ENCODE measurements at regions not wholly inside any gene's neighbourhood (a gene's known extent, or its start where the extent isn't known, plus 50 kb on each side); places are given as distances from the start of the nearest gene placed in this dataset.

GRCh38 chr2:128791985-128792320 lies 473.3 kb upstream of the HS6ST1 start:
- DNase-seq (ENCODE audit: low spot score), result no peak

GRCh38 chr2:128792476-128793054 lies 473.9 kb upstream of the HS6ST1 start:
- DNase-seq (ENCODE audit: low spot score), result no peak

GRCh38 chr2:128793404-128793803 lies 474.7 kb upstream of the HS6ST1 start:
- DNase-seq (ENCODE audit: low spot score), result no peak

GRCh38 chr2:128794285-128794684 lies 475.6 kb upstream of the HS6ST1 start:
- no peak for DNase-seq (ENCODE audit: low spot score)

- DNase-seq (ENCODE audit: low spot score), result no peak
Observed at GRCh38 chr2:128796321-128796720, 477.7 kb upstream of the HS6ST1 start.

GRCh38 chr2:128797092-128797491 lies 478.4 kb upstream of the HS6ST1 start:
- no peak for DNase-seq (ENCODE audit: low spot score)

GRCh38 chr2:128797533-128797932 lies 478.9 kb upstream of the HS6ST1 start:
- no peak for DNase-seq (ENCODE audit: low spot score)

- no peak for DNase-seq (ENCODE audit: low spot score)
Observed at GRCh38 chr2:128797937-128798336, 479.3 kb upstream of the HS6ST1 start.

GRCh38 chr2:128798502-128799283 lies 480.0 kb upstream of the HS6ST1 start:
- DNase-seq (ENCODE audit: low spot score), result no peak

GRCh38 chr2:128799284-128799552 lies 480.6 kb upstream of the HS6ST1 start:
- no peak for DNase-seq (ENCODE audit: low spot score)

GRCh38 chr2:128799730-128800129 lies 481.1 kb upstream of the HS6ST1 start:
- DNase-seq (ENCODE audit: low spot score), result no peak

- DNase-seq (ENCODE audit: low spot score), result no peak
Observed at GRCh38 chr2:128801576-128801975, 482.9 kb upstream of the HS6ST1 start.

GRCh38 chr2:128803222-128803621 lies 484.6 kb upstream of the HS6ST1 start:
- no peak for DNase-seq (ENCODE audit: low spot score)

- DNase-seq (ENCODE audit: low spot score), result no peak
Observed at GRCh38 chr2:128805237-128805636, 486.6 kb upstream of the HS6ST1 start.

GRCh38 chr2:128805918-128806317 lies 487.2 kb upstream of the HS6ST1 start:
- no peak for DNase-seq (ENCODE audit: low spot score)

- DNase-seq (ENCODE audit: low spot score), result no peak
Observed at GRCh38 chr2:128807317-128807716, 488.6 kb upstream of the HS6ST1 start.

- DNase-seq (ENCODE audit: low spot score), result no peak
Observed at GRCh38 chr2:128808462-128809258, 490.0 kb upstream of the HS6ST1 start.

- DNase-seq (ENCODE audit: low spot score), result no peak
Observed at GRCh38 chr2:128809259-128809636, 490.6 kb upstream of the HS6ST1 start.

- no peak for DNase-seq (ENCODE audit: low spot score)
Observed at GRCh38 chr2:128809880-128810279, 491.2 kb upstream of the HS6ST1 start.

GRCh38 chr2:128812183-128812940 lies 493.7 kb upstream of the HS6ST1 start:
- DNase-seq (ENCODE audit: low spot score), result no peak

- DNase-seq (ENCODE audit: low spot score), result no peak
Observed at GRCh38 chr2:128813352-128814034, 494.8 kb upstream of the HS6ST1 start.

GRCh38 chr2:128815248-128815647 lies 496.6 kb upstream of the HS6ST1 start:
- DNase-seq (ENCODE audit: low spot score), result no peak
